Forelimb muscle (tissue), 1 donor: ENCODE measurements at regions not wholly inside any gene's neighbourhood (a gene's known extent, or its start where the extent isn't known, plus 50 kb on each side); places are given as distances from the start of the nearest gene placed in this dataset.

Experiments
- DNase-seq: peaks from one replicate; pipeline ENCODE4 v3.0.0-alpha.2; 2013; ENCODE audit warnings: low read depth

DNA sequence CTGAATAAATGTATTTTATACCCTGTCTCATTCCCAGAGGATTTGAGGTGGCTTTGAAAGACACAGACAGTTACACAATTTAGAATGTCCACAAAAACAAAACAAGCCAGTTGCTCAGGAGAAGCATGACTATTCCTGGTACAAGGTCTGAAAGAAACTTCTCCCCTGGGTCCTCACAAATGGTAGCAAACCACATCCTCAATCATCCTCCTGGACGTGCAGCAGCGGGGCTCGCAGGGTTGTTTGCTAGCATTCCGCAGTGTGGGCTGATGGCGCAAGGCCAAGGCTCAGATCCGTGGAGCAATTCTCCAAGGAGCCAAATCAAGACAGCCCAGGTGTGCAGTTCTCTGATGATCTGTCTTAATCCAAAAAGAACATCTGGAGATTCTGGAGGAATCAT is 210.3 kb downstream of the ACTL7B start:
- no peak for DNase-seq

DNA sequence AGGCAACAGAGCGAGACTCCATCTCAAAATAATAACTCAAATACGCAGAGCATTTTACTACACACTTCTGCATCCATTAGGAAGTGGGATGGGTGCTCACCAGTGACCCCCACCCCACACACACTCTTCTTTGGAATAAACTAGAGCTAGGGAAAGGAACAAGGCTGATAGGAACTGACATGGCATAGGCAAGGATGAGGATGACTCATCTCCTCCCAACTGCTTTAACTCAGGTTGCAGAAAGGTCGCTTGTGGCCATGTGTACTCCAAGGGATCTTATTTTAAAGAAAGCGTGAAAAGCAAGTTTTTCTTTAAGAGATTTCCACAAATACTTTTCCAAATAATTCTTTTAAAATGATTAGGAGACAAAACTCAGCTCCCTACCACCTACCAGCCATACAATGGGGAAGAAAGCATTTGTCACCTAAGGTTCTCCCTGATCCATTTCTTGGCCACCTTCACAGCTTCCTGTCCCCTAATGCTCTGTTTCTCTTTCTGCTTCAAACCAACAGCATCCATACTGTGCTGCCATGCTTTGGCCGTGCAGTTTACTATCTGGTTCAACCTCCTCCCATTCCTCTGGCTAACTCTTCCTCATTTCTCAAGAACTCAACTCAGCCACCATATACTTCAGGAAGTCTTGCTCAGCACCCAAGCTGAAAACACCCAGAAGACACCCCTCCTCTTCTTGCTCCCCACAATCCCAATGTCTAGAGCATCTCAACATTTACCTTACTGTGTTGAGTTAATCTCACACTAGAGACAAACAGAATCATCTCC is 211.9 kb downstream of the ACTL7B start:
- DNase-seq: no peak

DNA sequence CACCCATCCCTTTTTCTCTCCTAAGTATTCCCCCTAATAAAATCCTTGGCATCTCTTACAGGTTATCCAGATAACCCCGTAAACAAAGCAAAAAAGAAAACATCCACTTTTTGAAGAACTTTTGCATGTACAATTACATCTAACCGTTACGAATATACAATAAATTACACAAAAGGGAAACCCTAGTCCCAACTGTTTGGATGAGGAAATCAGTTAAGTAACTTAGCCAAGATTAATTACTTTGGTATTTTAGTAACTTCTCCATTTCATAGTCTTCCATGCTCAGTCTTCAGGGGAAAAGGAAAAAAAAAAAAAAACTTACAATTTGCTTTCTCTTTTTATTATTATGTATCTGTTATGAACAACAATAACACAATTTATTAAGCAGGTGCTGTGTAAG is 212.9 kb downstream of the ACTL7B start:
- no peak for DNase-seq

DNA sequence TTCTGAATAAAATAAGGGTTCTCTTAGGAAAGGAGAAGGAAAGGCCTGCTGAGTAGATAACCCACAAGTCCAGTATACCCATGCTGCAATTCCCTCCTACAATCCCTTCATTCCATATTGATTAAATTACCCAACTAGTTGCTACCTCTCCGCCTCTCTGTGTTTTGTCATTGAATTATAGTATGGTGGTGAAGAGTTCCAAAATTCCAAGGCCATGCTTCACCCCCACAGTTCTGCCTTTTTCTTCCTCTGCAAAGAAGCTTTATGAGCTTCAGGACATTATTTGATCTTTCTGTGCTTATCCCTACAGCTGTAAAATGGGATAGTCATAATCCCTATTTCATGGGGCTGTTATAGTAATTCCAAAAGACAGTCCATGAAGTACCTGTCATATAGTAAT is 215.6 kb downstream of the ACTL7B start:
- DNase-seq: no peak

DNA sequence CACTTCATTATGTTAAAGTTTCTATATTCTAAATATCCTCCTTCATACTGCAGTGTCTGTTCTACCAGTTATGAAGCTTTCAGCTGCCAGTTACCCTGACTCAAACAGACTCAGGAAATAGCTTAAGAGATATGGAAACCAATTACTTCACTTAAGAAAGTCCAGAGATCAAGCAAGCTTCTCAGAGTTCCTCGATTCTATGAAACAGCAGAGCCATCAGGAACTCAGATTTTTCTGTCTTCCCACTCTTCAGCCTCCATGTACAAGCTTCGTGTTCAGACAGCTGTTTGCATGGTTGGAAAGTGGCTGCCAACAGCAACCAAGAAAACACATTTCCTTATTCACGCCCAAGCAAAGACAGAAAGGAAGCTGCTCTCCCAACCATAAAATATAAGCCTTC is 216.1 kb downstream of the ACTL7B start:
- DNase-seq: no peak

DNA sequence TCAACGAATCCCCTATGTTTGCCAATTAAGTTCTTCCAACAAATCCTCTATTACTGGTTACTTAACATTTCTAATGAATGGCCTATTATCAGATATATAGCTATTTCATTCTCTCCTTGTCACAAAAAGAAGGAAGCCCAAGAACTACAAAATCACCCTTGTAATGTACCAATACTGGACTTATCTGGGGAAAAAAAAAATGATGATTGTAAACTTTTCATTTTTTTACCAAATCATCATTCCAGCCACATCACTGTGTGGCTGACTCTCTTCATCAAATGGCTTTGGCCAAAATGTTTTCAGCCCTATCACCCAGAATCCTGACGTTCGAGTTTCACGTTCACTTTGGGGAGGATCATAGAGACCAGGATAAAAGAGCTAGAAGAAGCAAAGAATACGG is 216.7 kb downstream of the ACTL7B start:
- no peak for DNase-seq

DNA sequence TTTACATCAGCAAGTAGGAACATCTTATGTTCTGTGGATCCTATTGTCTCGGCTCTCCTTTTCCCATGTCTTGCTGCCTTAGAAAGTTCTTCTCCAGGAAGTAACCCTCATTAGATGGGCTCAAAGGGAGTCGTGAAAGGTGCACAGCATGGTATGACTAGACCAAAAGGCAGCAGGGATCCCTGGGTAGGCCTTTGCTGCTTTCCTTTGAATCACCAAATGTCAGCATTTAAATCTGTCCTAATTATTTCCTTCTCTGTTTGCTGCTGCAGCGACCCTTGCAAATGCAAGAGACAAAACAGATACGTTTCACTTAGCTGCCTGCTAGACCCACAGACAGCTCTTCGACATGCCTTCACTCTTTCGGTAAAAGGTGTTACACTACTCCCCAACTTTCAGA is 218.4 kb downstream of the ACTL7B start:
- no peak for DNase-seq

DNA sequence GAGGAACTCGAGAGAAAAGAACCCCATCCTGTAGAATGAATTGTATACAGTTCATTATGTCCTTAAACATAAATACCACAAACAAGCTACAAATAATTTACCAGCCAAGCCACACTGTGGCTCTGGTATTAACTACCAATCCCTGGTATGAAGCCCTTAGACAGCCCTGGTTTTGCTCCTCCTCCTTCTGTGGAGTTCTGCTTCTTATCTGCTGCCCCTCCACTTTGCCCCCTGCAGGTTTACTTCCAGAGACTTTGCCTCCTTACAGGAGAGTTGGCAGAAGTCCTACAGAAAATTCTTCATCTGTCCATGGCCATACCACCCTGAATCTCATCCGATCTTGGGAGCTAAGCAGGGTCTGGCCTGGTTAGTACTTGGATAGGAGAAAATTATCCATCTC is 219.8 kb downstream of the ACTL7B start:
- DNase-seq: no peak

DNA sequence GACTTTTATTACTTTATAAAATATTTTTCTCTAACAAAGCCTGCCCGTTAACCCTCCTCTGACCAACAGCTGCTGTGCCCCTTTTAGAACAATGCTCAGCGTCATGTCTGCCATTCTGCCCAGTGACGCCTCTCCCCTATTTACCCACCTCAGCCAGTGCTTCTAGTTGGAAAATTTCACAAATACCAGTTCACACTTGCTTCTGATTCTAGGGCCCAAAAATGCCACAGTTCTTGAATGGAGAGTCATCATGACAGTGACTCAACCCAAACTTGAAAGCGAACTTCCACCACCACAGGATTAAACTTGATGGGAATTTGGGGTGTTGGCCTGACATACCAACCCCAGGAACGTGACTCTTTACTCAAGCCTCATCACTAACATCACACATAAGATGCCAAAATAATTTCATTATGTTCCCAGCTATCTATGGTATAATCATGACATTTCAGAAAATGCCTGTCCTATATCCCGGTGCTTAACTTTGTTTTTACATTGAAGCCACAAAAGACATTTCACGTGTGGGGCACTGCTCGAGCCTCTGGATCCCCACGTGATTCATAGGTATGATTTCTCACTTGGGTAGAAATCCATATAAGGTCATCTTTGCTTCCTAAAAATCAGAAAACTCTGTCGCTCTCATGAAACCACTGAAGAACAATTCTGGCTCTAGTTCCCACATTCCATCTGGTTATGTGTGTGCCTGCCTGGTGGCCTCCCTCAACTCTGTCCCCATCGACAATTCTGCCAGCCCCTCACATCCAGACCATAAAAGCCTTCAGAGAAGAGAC is 220.9 kb downstream of the ACTL7B start:
- no peak for DNase-seq

DNA sequence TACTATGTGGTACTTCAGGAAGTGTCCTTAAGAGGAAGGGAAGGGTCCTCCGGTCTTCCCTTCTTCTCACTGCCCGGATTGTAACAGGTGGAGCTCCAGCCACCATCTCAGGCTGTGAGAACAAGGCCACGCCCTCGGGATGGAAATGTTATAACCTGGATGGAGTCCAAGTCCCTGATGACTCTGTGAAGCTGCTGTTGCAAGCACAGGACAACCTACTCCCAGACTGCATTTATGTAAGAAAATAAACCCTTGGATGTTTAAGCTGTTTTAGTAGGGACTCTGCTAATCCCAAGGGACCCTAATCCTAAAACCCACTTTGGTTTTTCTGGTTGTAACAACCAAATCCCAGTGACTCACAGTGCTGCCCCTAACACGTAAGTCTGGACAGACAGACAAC is 221.6 kb downstream of the ACTL7B start:
- no peak for DNase-seq

DNA sequence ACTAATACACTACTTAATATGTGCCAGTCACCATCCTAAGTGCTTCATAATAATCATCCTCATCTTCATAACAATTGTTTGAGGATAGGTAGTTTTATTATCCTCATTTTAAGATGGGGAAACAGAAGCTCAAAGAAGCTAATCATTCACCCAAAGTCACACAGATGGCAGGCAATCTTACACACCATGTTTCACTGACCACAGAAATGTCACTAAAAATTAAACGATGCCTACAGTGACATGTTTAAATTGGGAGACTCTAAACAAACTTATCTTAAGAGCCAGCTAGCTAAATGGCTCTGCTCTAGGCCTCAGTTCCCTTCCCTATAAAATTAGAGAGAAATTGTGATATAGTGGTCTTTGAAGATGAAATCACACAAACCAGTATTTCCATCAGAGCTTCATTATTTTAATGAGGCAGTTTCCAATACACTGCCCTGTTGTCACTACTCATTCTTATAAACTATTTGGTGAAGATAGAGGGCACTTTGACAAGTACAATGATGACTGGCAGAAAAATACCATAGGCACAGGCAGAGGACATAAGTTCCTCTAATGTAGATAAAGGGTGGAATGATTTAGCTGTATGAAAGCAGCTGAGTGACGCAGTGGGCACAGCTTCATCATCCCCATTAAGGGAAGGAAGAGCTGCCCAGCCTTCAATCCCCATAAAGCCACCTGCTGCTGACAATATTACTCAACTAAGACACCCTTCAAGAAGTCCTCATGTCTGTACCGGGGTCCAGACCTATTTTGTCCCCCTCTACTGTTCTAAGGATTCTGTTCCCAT is 224.1 kb downstream of the ACTL7B start:
- no peak for DNase-seq

DNA sequence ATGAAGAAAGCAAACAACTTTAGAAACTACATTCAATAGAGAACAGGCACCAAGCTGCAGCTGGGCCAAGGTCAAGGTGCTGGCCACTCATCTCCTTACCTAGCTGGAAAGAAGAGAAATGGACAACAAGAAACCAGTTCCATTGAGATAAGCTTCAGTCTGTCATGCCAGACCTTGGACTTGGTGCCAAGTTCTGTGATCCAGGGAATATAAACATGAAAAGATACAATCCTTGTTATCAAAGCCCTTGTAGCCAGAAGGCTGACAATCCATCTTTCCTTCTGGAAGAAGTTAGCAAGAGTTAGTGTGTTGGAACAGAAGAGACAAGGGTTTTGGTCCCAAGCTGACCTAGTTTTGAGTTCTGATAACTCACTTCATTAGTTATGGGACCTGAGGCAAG is 227.5 kb downstream of the ACTL7B start:
- DNase-seq: no peak

DNA sequence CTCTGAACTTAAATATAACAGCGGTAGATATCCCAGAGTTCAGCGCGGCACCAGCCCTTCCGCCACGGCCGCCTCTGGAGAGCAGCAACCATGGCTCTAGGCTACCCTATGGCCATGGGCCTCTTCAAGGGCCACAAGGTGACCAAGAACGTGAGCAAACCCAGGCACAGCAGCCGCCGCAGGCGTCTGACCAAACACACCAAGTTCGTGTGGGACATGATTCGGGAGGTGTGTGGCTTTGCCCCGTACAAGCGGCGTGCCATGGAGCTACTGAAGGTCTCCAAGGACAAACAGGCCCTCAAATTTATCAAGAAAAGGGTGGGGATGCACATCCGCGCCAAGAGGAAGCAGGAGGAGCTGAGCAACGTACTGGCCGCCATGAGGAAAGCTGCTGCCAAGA is 229.0 kb downstream of the ACTL7B start:
- no peak for DNase-seq

DNA sequence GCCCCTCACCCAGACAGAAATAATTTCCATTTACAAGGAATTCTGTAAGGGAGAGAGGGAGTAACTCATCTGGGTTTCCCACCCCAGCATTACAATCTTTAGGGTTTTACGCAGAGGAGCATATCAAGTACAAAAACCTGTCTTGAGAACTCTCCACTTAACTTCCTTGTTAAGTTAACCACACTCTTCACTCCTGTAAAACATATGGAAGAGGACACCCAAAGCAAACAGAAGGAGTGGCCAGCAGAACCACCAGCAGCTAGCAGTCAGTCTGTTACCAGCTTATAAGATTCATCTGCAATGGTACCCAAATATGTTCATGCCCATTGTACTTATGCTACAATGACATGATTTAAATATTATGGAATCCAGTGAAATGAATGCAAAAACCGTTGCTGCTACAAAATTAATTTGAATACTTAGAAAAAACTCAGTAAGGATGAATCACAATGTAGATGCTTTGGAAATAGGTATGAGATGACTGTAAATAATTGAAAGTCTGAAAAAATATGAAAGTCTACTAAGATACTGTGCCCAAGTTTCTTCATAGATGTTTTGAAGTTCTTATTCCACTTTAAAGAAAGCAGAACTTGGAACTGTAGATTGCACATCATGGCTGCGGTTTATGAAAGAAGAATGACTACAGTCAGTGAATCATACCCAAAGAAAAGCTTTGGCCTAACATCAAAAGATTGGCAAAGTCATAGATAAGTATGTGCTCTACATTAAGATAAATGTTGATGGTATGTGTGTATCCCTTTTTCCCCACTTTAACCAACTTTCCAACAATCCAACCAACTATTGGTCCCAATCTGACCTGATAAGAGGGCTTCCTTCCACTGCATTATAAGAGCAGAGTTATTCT is 233.6 kb downstream of the ACTL7B start:
- no peak for DNase-seq

DNA sequence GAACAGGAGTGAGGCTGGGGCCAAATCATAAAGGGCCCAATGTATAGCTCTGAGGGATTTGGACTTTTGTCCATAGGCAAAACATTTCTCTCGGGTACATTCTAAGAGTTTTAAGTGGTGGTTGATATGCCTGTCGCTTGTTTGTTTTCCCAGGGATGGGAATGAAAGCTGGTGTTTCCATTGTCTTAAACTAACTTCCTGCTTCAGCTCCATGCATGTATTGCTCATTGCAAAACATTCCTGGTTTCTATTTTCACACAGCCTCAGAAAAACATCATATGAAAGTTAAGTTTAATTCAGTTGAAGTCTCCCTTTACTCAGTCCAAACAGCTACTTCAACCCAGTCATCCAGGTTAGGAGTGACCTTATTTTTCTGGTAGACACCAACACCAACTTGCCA is 235.0 kb downstream of the ACTL7B start:
- no peak for DNase-seq

DNA sequence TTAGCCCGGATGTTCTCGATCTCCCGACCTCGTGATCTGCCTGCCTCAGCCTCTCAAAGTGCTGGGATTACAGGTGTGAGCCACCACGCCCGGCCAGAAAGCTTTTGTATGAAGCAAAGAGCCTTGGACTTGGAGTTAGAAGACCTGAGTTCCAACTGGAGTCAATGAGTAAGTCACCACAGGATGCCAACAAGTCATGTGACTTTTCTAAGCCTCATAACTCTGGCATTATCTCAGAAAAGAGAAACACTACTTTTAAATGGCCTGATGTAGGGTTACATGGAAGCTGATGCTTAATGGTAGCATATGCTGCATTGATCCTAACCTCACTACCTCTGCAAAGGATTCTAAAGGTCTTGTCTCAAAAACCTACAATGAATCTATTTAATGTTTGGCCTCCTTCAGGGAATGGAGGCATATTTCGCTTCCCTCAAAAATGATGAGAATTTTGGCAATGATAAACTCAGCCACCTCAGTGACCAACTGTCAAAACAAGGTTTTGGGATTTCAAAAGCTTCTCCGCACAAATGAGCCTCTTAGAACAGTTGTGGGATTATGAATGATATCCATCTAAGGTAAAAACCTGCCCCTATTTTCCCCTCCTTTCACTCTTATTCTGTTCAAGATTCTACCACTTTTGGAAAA is 236.8 kb downstream of the ACTL7B start:
- DNase-seq: no peak

DNA sequence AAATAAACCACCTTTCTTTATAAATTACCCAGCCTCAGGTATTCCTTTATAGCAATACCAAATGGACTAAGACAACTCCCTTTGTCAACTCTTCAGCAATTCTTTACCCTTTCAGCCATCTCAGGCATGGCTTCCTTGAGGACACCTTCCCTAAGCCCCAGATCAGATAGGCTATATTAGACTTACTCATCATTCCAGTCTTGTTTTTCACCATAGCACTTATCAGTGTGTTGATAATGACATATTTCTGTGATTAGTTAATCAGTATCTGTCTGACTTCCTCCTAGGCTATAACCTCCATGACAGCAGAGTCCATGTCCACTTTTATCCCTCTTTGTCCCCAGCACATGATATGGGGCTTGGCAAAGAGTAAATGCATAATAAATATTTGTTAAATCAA is 238.1 kb downstream of the ACTL7B start:
- DNase-seq: no peak

DNA sequence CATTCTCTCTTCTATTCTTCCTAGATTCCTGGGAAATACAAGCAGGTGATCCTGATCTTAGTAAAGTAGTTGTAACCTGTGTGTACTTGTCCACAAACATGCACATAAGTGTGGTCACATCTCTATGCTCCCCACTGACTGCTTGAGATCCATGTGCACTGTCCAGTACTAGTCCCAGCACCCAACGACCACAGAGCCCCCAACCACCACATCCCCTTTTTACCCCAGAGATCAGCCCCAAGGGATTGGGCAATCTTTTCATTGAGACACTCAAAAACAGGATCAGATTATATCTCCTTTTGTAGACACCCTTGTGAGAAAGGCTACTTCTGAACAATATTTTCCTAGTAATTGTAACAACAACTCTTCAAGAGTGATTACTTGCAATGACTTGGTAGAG is 240.6 kb downstream of the ACTL7B start:
- no peak for DNase-seq

DNA sequence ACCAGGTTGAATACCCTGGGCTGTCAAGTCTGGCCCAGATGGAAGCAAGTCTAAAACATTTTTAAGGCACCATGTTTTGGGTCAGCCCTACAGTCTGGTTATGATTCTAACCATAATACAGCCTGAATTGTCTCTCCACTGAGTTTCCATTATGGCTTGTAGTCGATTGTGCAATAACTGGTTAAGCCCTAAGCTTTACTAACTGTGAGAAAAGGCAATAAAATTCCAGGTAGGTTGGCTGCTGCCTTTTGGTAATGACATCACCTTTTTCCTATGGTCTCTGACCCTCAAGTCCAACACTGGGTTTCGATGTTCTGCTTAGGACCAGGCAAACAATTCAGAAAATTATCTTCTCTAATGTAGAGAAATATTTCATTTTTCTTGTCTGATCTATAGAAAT is 243.3 kb downstream of the ACTL7B start:
- no peak for DNase-seq

DNA sequence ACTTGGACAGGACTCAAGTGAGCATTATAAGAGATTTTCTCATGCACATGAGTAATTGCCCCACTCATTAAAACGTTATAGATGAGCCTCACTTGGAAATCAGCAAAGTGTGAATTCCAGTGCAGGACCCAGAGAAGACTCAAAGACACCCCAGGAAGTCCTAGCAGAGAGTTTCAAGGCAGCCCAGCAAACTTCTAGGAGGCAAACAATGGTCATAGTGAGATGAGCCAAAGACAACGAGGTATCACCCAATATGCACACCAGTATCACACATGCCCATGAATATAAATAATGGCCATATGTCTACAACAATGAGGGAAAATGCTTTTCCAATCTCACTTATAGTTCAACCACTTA is 245.9 kb downstream of the ACTL7B start:
- no peak for DNase-seq

DNA sequence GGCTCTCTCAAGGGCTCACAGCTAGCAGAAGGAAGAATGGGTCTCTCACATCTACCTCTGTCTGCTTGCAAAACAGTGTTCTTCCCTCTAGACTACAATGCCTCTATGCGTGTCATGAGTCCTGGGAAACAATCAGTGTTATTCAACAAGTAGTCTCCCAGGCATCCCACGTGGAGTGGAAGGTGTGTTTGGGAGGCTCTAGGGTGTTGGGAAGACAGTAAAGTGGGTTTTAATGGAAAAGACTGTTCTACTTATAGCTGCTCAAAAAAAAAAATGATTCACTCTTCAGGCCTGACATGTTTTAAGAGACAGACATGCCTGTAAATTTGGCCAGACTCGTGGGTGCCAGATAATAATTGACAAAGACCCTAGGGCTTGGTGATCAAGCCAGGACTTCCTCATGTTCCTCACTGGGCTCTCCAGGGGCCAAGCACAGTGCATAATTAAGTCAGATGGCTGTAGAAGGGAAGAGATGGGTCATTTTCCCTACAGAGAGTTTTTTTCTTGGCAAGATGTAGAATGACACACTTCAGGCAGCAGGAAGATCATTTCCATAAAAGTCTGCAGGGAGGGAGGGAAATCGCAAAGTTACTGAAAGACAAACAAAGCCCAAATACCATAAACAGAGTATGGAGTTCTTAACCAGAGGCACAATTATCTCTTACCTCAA is 246.4 kb downstream of the ACTL7B start:
- DNase-seq: no peak
